Keratinocyte (primary cell): ENCODE measurements at regions not wholly inside any gene's neighbourhood (a gene's known extent, or its start where the extent isn't known, plus 50 kb on each side); places are given as distances from the start of the nearest gene placed in this dataset.

Experiments
- DNase-seq: peaks from one replicate; pipeline ENCODE4 v3.0.0-alpha.2; 2011; ENCODE audit warnings: low read depth, missing footprints, low spot score
- FAIRE-seq: peaks from 2 replicates; lab custom pipeline; 2011; peaks lifted over from hg19 to GRCh38; lab: Jason Lieb, UNC
- H2AFZ ChIP-seq: 2 replicates; pipeline ENCODE4 v1.6.0; 2012; ENCODE audit warnings: low read length, control low read depth, inconsistent platforms; ENCODE audit not compliant: control insufficient read depth
- H3K27ac ChIP-seq: 2 replicates; pipeline ENCODE4 v1.5.1; 2011; ENCODE audit warnings: low read length; ENCODE audit not compliant: control insufficient read depth, insufficient read depth
- H3K27me3 ChIP-seq: 3 replicates; pipeline ENCODE4 v1.6.0; 2011; ENCODE audit warnings: low read length; ENCODE audit not compliant: control insufficient read depth, insufficient read depth; ENCODE audit errors: extremely low read depth
- H3K36me3 ChIP-seq, 2 experiments: 2 replicates in 1 of 2; 3 replicates in 1 of 2; pipeline ENCODE4 v1.5.1; 2011; ENCODE audit warnings: low read length in 2 of 2, mild to moderate bottlenecking in 1 of 2; ENCODE audit not compliant: control insufficient read depth in 2 of 2, insufficient read depth in 2 of 2; ENCODE audit errors: extremely low read depth in 1 of 2
- H3K4me1 ChIP-seq: 3 replicates; pipeline ENCODE4 v1.5.1; 2011; ENCODE audit warnings: low read length; ENCODE audit not compliant: control insufficient read depth, insufficient read depth; ENCODE audit errors: extremely low read depth
- H3K4me2 ChIP-seq: 3 replicates; pipeline ENCODE4 v1.6.0; 2011; ENCODE audit warnings: low read depth, low read length; ENCODE audit not compliant: control insufficient read depth, insufficient read depth; ENCODE audit errors: extremely low read depth
- H3K4me3 ChIP-seq, 3 experiments: fragments of 200-600 bp in 1 of 3; sonication (generic) in 1 of 3; 2 replicates in 2 of 3; 3 replicates in 1 of 3; pipeline ENCODE4 v1.5.1; 2011 to 2016; ENCODE audit warnings: low read length in 3 of 3, mild to moderate bottlenecking in 3 of 3, control low read depth in 2 of 3, inconsistent platforms in 1 of 3, low read depth in 1 of 3, mixed read lengths in 1 of 3, mixed run types in 1 of 3, moderate library complexity in 1 of 3; ENCODE audit not compliant: control insufficient read depth in 2 of 3, insufficient read depth in 2 of 3; ENCODE audit errors: extremely low read depth in 1 of 3
- H3K79me2 ChIP-seq: 2 replicates; pipeline ENCODE4 v1.6.0; 2012; ENCODE audit warnings: low read length; ENCODE audit not compliant: control insufficient read depth, insufficient read depth
- H3K9ac ChIP-seq: 3 replicates; pipeline ENCODE4 v1.6.0; 2011; ENCODE audit warnings: low read length; ENCODE audit not compliant: control insufficient read depth, insufficient read depth; ENCODE audit errors: extremely low read depth
- H3K9me1 ChIP-seq: 3 replicates; pipeline ENCODE4 v1.6.0; 2011; ENCODE audit warnings: low read length; ENCODE audit not compliant: control insufficient read depth, insufficient read depth; ENCODE audit errors: extremely low read depth
- H3K9me3 ChIP-seq: 2 replicates; pipeline ENCODE4 v1.5.1; 2012; ENCODE audit warnings: low read depth, low read length; ENCODE audit not compliant: control insufficient read depth
- H4K20me1 ChIP-seq: 3 replicates; pipeline ENCODE4 v1.6.0; 2011; ENCODE audit warnings: low read length; ENCODE audit not compliant: control insufficient read depth, insufficient read depth; ENCODE audit errors: extremely low read depth
- CTCF ChIP-seq, 3 experiments: IDR thresholded peaks in 1 of 3; conservative IDR thresholded peaks in 1 of 3; optimal IDR thresholded peaks in 1 of 3; 2 replicates in 2 of 3; 3 replicates in 1 of 3; pipeline versions ENCODE3 to v1.5.1; 2011; ENCODE audit warnings: low read length in 3 of 3, mild to moderate bottlenecking in 3 of 3, moderate library complexity in 2 of 3, control low read depth in 1 of 3, inconsistent platforms in 1 of 3; ENCODE audit not compliant: insufficient read depth in 2 of 3; ENCODE audit errors: extremely low read depth in 1 of 3
- EZH2 ChIP-seq: IDR thresholded peaks from one replicate; pipeline ENCODE4 v1.6.1; 2012; ENCODE audit warnings: inconsistent platforms, mild to moderate bottlenecking, low read length, moderate library complexity
- dilution Hi-C: fragments of 300-500 bp; cut with MboI; formaldehyde crosslinking; loops from one replicate; pipeline ENCODE4 v1.7.0; 2020; ENCODE audit warnings: low sequenced_read_pairs; ENCODE audit not compliant: extremely low pct_ligation_motif_present

GRCh38 chr2:226169751-226170581, 629.7 kb downstream of the IRS1 start:
- DNase-seq = no peak
- Histone ChIP-seq H3K4me3 (no peak overlapping the region), H3K27me3 (no peaks in the 10 kb centered on the region), H3K4me2 (no peak overlapping the region), H3K79me2 (no peaks in the 10 kb centered on the region), H3K4me1 (no peaks in the 10 kb centered on the region), H3K27ac (no peak overlapping the region), H3K9me3 (no peaks in the 10 kb centered on the region), H2AFZ (no peak overlapping the region), H4K20me1 (no peaks in the 10 kb centered on the region), H3K9me1 (no peaks in the 10 kb centered on the region), H3K36me3 (no peaks in the 10 kb centered on the region), H3K9ac (no peak overlapping the region)
- TF ChIP-seq EZH2 (no peak), CTCF (optimal IDR thresholded peaks at IDR 0.05 in 1 of 3, IDR thresholded peaks at IDR 0.05 in 1 of 3, conservative IDR thresholded peaks at IDR 0.05 in 1 of 3; ENCODE audit: extremely low read depth in 1 of 3, insufficient read depth in 2 of 3, low read length in 3 of 3) (no peak)
- peak; percentile 58 for FAIRE-seq
- dilution Hi-C loops = no loop called here

GRCh38 chr2:226168496-226169160, 631.0 kb downstream of the IRS1 start:
- Histone ChIP-seq H4K20me1 (no peaks in the 10 kb centered on the region), H3K27ac (no peak overlapping the region), H3K36me3 (no peaks in the 10 kb centered on the region), H3K9me1 (no peaks in the 10 kb centered on the region), H3K4me1 (no peaks in the 10 kb centered on the region), H3K27me3 (no peaks in the 10 kb centered on the region), H3K9me3 (no peaks in the 10 kb centered on the region), H3K4me3 (no peak overlapping the region), H3K4me2 (no peak overlapping the region), H3K79me2 (no peaks in the 10 kb centered on the region), H2AFZ (no peak overlapping the region), H3K9ac (no peak overlapping the region)
- no peak for DNase-seq
- no peak for TF ChIP-seq EZH2
- TF ChIP-seq CTCF (optimal IDR thresholded peaks at IDR 0.05 in 1 of 3, IDR thresholded peaks at IDR 0.05 in 1 of 3, conservative IDR thresholded peaks at IDR 0.05 in 1 of 3; ENCODE audit: extremely low read depth in 1 of 3, insufficient read depth in 2 of 3, low read length in 3 of 3) = no peak
- FAIRE-seq = no peak
- dilution Hi-C loops = no loop called here
